GM15510 (cell line): ENCODE measurements at regions not wholly inside any gene's neighbourhood (a gene's known extent, or its start where the extent isn't known, plus 50 kb on each side); places are given as distances from the start of the nearest gene placed in this dataset.

Source experiments
- POLR2A ChIP-seq: IDR thresholded peaks from 3 replicates; pipeline ENCODE4 v1.6.1; 2011; ENCODE audit warnings: borderline replicate concordance; ENCODE audit not compliant: insufficient read length; ENCODE audit errors: extremely low read depth

- no peak for TF ChIP-seq POLR2A
These were observed 107.8 kb upstream of the SEC14L1 start for GRCh38 chr17:77032929-77033328.

GRCh38 chr17:77033892-77034404 lies 106.8 kb upstream of the SEC14L1 start:
- no peak for TF ChIP-seq POLR2A

GRCh38 chr17:77034677-77035424 lies 105.9 kb upstream of the SEC14L1 start:
- TF ChIP-seq POLR2A, result no peak

GRCh38 chr17:77035526-77035925 lies 105.2 kb upstream of the SEC14L1 start:
- TF ChIP-seq POLR2A, result no peak

- no peak for TF ChIP-seq POLR2A
These were observed 104.5 kb upstream of the SEC14L1 start for GRCh38 chr17:77036136-77036840.

- no peak for TF ChIP-seq POLR2A
These were observed 103.9 kb upstream of the SEC14L1 start for GRCh38 chr17:77036841-77037381.

GRCh38 chr17:77037943-77038342 lies 102.8 kb upstream of the SEC14L1 start:
- TF ChIP-seq POLR2A, result no peak

GRCh38 chr17:77038884-77039555 lies 101.7 kb upstream of the SEC14L1 start:
- TF ChIP-seq POLR2A, result no peak

GRCh38 chr17:77042476-77043231 lies 98.1 kb upstream of the SEC14L1 start:
- no peak for TF ChIP-seq POLR2A

GRCh38 chr17:77045441-77046041 lies 95.2 kb upstream of the SEC14L1 start:
- no peak for TF ChIP-seq POLR2A

GRCh38 chr17:77049440-77049839 lies 91.3 kb upstream of the SEC14L1 start:
- no peak for TF ChIP-seq POLR2A

GRCh38 chr17:77054936-77055335 lies 85.8 kb upstream of the SEC14L1 start:
- no peak for TF ChIP-seq POLR2A

- TF ChIP-seq POLR2A, result no peak
These were observed 85.3 kb upstream of the SEC14L1 start for GRCh38 chr17:77055453-77055852.

GRCh38 chr17:77058016-77058415 lies 82.8 kb upstream of the SEC14L1 start:
- TF ChIP-seq POLR2A, result no peak

GRCh38 chr17:77061669-77062068 lies 79.1 kb upstream of the SEC14L1 start:
- TF ChIP-seq POLR2A, result no peak

GRCh38 chr17:77064598-77064997 lies 76.2 kb upstream of the SEC14L1 start:
- TF ChIP-seq POLR2A, result no peak
